GM21723 (cell line): ENCODE measurements at regions not wholly inside any gene's neighbourhood (a gene's known extent, or its start where the extent isn't known, plus 50 kb on each side); places are given as distances from the start of the nearest gene placed in this dataset.

Experiments
- ATAC-seq: cut with Tn5 transposase; IDR thresholded peaks from one replicate; pipeline ENCODE4 v1.9.1; 2021; ENCODE audit warnings: mild to moderate bottlenecking, moderate library complexity; ENCODE audit not compliant: unreplicated experiment

GRCh38 chr17:79478841-79479240 is 132.0 kb downstream of the RBFOX3 start:
- ATAC-seq: no peak

- no peak for ATAC-seq
Observed at GRCh38 chr17:79478051-79478461, 132.8 kb downstream of the RBFOX3 start.

- ATAC-seq: no peak
Observed at GRCh38 chr17:79476074-79476652, 134.7 kb downstream of the RBFOX3 start.

GRCh38 chr17:79473876-79474440 is 136.9 kb downstream of the RBFOX3 start:
- ATAC-seq: no peak

- no peak for ATAC-seq
Observed at GRCh38 chr17:79473111-79473875, 137.6 kb downstream of the RBFOX3 start.

GRCh38 chr17:79470754-79471153 is 140.1 kb downstream of the RBFOX3 start:
- ATAC-seq: no peak

- no peak for ATAC-seq
Observed at GRCh38 chr17:79469646-79470045, 141.2 kb downstream of the RBFOX3 start.

GRCh38 chr17:79468183-79468944 is 142.5 kb downstream of the RBFOX3 start:
- no peak for ATAC-seq

GRCh38 chr17:79466562-79467350 is 144.1 kb downstream of the RBFOX3 start:
- no peak for ATAC-seq

- ATAC-seq: no peak
Observed at GRCh38 chr17:79465681-79466025, 145.2 kb downstream of the RBFOX3 start.

GRCh38 chr17:79465011-79465680 is 145.7 kb downstream of the RBFOX3 start:
- no peak for ATAC-seq

- ATAC-seq: no peak
Observed at GRCh38 chr17:79464318-79465010, 146.4 kb downstream of the RBFOX3 start.

GRCh38 chr17:79463421-79464317 is 147.2 kb downstream of the RBFOX3 start:
- no peak for ATAC-seq

- no peak for ATAC-seq
Observed at GRCh38 chr17:79461041-79461440, 149.8 kb downstream of the RBFOX3 start.

- ATAC-seq: no peak
Observed at GRCh38 chr17:79459846-79460245, 151.0 kb downstream of the RBFOX3 start.

- ATAC-seq: no peak
Observed at GRCh38 chr17:79459003-79459655, 151.7 kb downstream of the RBFOX3 start.

GRCh38 chr17:79458356-79458755 is 152.5 kb downstream of the RBFOX3 start:
- ATAC-seq: no peak

- no peak for ATAC-seq
Observed at GRCh38 chr17:79457889-79458288, 153.0 kb downstream of the RBFOX3 start.
